NCI-H510A treated with DMSO at 0.1 percent for 48 hours (cell line): ENCODE measurements at regions not wholly inside any gene's neighbourhood (a gene's known extent, or its start where the extent isn't known, plus 50 kb on each side); places are given as distances from the start of the nearest gene placed in this dataset.

ENCODE experiments used
- DNase-seq: peaks from one replicate; lab custom pipeline; 2025; lab: John Stamatoyannopoulos, UW

- no peak for DNase-seq
These were observed 832.5 kb upstream of the CHAC2 start for GRCh38 chr2:52934920-52935640.

- no peak for DNase-seq
These were observed 833.2 kb upstream of the CHAC2 start for GRCh38 chr2:52934323-52934898.

DNA sequence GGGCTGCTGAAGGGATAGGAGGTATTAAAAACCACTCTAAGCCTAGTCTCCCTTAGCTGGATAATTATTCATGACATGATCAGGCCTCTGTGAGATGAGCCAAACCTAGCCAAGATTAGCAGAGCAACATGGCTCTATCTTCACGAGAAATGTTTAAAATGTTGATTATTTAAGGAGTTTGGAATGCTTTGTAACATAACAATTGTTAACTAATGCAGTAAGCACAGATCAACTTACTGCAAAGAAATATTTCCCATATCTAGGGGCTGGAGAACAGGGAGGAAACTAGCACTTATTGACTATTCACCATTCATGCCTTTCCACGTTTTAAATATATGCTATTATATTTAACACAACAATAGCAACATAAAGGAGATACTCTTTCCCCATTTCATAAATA lies 833.7 kb upstream of the CHAC2 start:
- DNase-seq = no peak

GRCh38 chr2:52931660-52932059 lies 835.9 kb upstream of the CHAC2 start:
- DNase-seq = no peak

- no peak for DNase-seq
These were observed 838.2 kb upstream of the CHAC2 start for GRCh38 chr2:52929412-52929811.

DNA sequence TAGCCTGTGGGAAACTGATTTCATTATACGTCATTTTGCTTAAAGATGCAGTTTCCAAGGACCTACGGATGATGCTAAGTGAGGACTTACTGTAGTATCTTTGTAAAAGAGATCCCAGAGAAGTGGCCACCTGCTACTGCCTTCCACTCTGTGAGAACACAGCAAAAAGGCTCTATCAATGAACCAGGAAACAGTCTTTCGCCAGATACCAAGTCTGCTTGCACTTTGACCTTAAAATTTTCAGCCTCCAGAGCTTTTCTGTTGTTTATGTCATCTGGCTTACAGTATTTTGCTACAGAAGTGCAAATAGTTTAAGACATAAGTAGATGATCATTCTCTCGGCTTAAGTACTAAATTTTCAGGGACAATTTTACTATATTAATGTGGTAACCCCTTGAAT lies 847.9 kb upstream of the CHAC2 start:
- no peak for DNase-seq

DNA sequence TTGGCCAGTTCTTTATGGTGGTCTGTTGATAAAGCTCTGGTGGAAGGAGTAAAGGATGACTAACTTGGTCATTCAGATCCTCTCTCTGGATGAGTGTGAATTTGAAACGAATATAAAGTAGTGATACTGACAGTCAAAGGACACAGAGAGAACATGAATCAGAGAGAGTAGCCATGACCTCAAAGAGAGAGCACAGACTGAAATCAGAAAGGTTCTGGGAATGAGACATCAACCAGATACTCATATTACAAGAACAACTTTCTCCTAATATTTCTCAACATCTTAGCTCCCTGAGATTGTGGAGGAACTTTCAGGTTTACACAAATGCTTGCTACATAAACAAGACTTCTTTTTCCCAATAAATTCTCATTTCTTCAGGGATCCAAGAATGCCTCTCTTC lies 849.1 kb upstream of the CHAC2 start:
- DNase-seq = no peak

DNA sequence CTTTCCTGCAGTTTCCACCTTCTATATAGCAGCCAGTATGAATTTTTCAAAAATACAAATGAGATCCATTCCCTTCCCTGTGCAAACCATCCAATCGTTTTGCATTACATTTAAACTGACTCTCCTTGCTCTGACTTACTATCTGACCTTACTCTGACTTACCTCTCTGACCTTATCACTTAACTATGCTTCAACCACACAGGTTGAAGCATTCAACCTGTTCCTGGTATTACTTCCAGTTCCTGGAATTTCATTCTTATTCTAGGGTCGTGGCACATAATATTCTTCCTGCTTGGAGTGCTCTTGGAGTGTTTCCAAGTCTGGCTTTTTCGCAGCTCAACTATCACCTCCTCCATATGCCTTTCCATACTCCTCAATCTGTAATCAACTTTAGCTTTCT lies 850.6 kb upstream of the CHAC2 start:
- DNase-seq = peak; percentile 5

GRCh38 chr2:52904355-52904891 lies 863.2 kb upstream of the CHAC2 start:
- no peak for DNase-seq

DNA sequence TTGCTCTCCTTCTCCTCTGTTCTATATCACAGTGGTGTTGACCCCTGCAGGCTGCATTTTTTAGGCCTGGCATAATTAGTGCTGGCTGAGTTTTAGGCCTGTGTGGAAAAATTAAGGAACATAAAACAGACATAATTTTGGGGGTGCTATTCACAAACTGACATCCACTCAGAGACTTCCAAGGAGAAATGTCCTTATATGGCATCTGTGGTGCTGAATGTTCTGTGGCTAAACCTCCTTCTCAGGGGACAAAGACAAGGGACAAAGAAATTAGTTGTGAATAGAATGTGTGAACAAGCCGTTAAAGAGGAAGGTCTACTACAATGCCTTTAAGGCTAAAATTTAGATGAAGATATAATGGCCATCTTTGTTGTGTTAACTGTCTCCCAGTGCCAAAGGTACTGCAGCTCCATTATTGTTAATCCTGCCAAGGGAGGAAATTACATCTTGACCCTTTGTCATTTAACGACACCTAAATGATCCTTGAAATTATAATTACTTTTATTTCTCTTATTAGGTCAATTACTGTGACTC lies 870.0 kb upstream of the CHAC2 start:
- DNase-seq = no peak

DNA sequence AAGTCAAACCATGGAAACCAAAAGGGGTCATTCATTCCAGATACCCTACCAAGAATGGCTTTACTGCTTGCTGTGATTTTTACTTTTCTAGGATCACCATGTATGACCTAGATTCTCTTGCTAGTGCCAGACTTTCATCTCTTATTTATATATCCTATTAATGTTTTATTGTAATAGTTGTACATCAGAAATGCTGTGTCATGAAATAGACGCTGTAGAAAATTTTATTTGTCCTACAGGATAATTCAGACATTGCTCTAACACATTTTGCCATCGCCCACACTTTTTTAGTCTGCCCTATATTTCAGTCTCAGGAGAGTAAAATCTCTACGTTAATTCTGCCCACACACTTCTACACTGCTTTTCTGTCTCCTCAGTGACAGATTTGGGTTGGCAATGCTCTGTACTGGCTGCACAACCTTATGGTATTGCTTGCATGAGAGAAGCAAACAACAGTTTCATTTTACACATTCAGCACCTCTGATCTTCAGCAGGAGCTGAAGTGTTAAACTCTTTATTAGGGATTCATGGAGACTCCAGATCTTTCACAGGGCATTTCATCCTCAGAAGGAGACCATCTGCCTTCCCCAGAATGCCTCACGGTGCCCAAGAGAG lies 871.8 kb upstream of the CHAC2 start:
- DNase-seq = no peak

GRCh38 chr2:52886556-52886955 lies 881.0 kb upstream of the CHAC2 start:
- no peak for DNase-seq

- no peak for DNase-seq
These were observed 882.7 kb upstream of the CHAC2 start for GRCh38 chr2:52884761-52885352.

- DNase-seq = no peak
These were observed 884.6 kb upstream of the CHAC2 start for GRCh38 chr2:52882974-52883373.

- DNase-seq = no peak
These were observed 886.0 kb upstream of the CHAC2 start for GRCh38 chr2:52881606-52882005.

- no peak for DNase-seq
These were observed 886.7 kb upstream of the CHAC2 start for GRCh38 chr2:52880872-52881271.

GRCh38 chr2:52879561-52879960 lies 888.0 kb upstream of the CHAC2 start:
- no peak for DNase-seq

DNA sequence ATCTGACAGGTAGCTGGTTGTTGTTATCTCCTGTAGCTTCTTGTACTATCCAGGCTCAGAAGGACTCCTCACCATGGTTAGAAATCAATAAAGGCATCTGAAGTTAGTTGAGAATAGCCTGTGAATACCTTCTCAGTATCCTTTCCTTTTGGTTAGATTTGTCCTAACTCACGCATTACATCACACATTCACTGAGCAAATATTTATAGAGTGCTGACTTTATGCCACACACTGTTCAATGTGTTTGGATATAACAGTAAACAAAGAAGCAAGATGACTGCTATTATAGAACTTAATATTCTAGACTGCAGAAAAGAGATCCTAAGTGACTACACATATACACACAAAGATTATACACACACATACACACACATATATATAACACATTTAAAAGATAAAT lies 889.9 kb upstream of the CHAC2 start:
- DNase-seq = no peak

- DNase-seq = no peak
These were observed 893.0 kb upstream of the CHAC2 start for GRCh38 chr2:52874466-52875106.

- DNase-seq = no peak
These were observed 904.8 kb upstream of the CHAC2 start for GRCh38 chr2:52862801-52863200.

DNA sequence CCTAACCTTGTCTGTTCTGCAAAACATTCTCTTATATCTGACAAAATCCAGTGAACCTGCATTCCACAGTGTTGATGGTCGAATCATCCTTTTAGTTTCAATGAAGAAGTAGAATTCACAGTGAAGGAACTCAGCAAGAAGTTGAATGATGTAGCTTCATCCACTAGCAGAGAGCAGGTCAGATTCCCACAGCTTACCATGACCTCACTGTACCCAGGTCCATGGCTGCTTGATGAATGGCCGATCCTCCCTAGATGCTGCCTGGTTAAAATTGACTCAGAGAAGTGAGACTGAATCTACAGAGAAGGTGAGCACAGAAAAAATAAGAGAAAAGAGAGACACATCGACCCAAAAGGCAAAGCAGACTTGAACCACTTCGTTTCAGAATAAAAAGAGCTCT lies 906.0 kb upstream of the CHAC2 start:
- no peak for DNase-seq

GRCh38 chr2:52859065-52859464 lies 908.5 kb upstream of the CHAC2 start:
- no peak for DNase-seq
